Lung (tissue), 11 donors: ENCODE measurements at regions not wholly inside any gene's neighbourhood (a gene's known extent, or its start where the extent isn't known, plus 50 kb on each side); places are given as distances from the start of the nearest gene placed in this dataset.

ENCODE experiments used
- ATAC-seq: fragments of 200-7000 bp; cut with Tn5 transposase; one replicate; pipeline ENCODE4 v1.9.1; 2020; ENCODE audit warnings: moderate number of reproducible peaks; ENCODE audit not compliant: insufficient read depth, low FRiP score
- DNase-seq, 3 donors: peaks; one replicate each; pipeline ENCODE4 v3.0.0-alpha.2; 2013 to 2017
- H3K27ac ChIP-seq, 2 donors: one replicate each; pipeline ENCODE4 v1.5.1; 2013; ENCODE audit warnings: mild to moderate bottlenecking in 2 of 2, moderate library complexity in 2 of 2, control low read depth in 1 of 2, inconsistent platforms in 1 of 2, low read depth in 1 of 2, low read length in 1 of 2
- H3K27me3 ChIP-seq, 3 donors: one replicate each; pipeline ENCODE4 v1.5.1; 2013; ENCODE audit warnings: low read length in 2 of 3; ENCODE audit not compliant: control insufficient read depth in 3 of 3, insufficient read depth in 3 of 3
- H3K36me3 ChIP-seq, 4 donors: one replicate each; pipeline ENCODE4 v1.5.1; 2013; ENCODE audit warnings: low read length in 4 of 4, mild to moderate bottlenecking in 1 of 4, moderate library complexity in 1 of 4; ENCODE audit not compliant: control insufficient read depth in 4 of 4, insufficient read depth in 4 of 4
- H3K4me1 ChIP-seq, 5 donors: one replicate each; pipeline ENCODE4 v1.5.1; 2013; ENCODE audit warnings: low read length in 5 of 5, mild to moderate bottlenecking in 2 of 5, moderate library complexity in 1 of 5; ENCODE audit not compliant: control insufficient read depth in 5 of 5, insufficient read depth in 5 of 5
- H3K4me3 ChIP-seq: one replicate; pipeline ENCODE4 v1.5.1; 2013; ENCODE audit warnings: mild to moderate bottlenecking, control low read depth, moderate library complexity
- H3K9ac ChIP-seq, 2 donors: one replicate each; pipeline ENCODE4 v1.5.1; 2013; ENCODE audit warnings: low read length in 2 of 2, control low read depth in 1 of 2; ENCODE audit not compliant: insufficient read depth in 1 of 2
- H3K9me3 ChIP-seq, 4 donors: one replicate each; pipeline ENCODE4 v1.5.1; 2013; ENCODE audit warnings: low read length in 3 of 4, mild to moderate bottlenecking in 1 of 4, moderate library complexity in 1 of 4; ENCODE audit not compliant: control insufficient read depth in 4 of 4, insufficient read depth in 3 of 4
- CTCF ChIP-seq: IDR thresholded peaks from 2 replicates; pipeline ENCODE4 v1.5.1; 2012; ENCODE audit warnings: mild to moderate bottlenecking; ENCODE audit errors: control extremely low read depth, extremely low read depth
- WGBS, 2 donors: extraction: QIAGEN DNeasy Blood & Tissue Kit; methylation state at CpG; one replicate each; pipeline ENCODE4 v1.1.7; 2013; 5-methylcytosine and 5-hydroxymethylcytosine counted together
- donor health status: control.
- donor health status: control.
- donor health status: Bipolar disorder and iron deficiency.
- donor health status: healthy.
- donor health status: DM: yes; HTN: yes; CAD: no.

- TF ChIP-seq CTCF, result no peak
- peaks cover 0 to 3% (median 0%) of the 10 kb centered on the region in 5 donors for H3K4me1 ChIP-seq
- no peak overlapping the region for H3K9ac ChIP-seq
- H3K4me3 ChIP-seq, result no peak overlapping the region
- H3K9me3 ChIP-seq, result no peaks in the 10 kb centered on the region
- H3K27ac ChIP-seq, result no peak overlapping the region
- DNase-seq (peak in 2 of 3 donors; percentile 22 to 57), ATAC-seq (no peak)
- 65 to 75% methylated on average over 2 of the region's 2 CpGs for WGBS, 2 donors
- no peaks in the 10 kb centered on the region for H3K27me3 ChIP-seq
- no peaks in the 10 kb centered on the region for H3K36me3 ChIP-seq
Measured at GRCh38 chr13:64347664-64348063, 2882.5 kb downstream of the PCDH9 start.

- no peak overlapping the region for H3K27ac ChIP-seq
- H3K27me3 ChIP-seq, result no peaks in the 10 kb centered on the region
- DNase-seq, result no peak
- H3K36me3 ChIP-seq, result no peaks in the 10 kb centered on the region
- no peaks in the 10 kb centered on the region for H3K4me1 ChIP-seq
- no peaks in the 10 kb centered on the region for H3K9me3 ChIP-seq
- H3K4me3 ChIP-seq, result no peak overlapping the region
- WGBS, 2 donors, result 69 to 72% methylated on average over 8 of the region's 8 CpGs
- ATAC-seq, result no peak
- H3K9ac ChIP-seq, result no peak overlapping the region
- TF ChIP-seq CTCF, result no peak
Measured at GRCh38 chr13:64339373-64340063, 2890.6 kb downstream of the PCDH9 start.

GRCh38 chr13:64338671-64339070 lies 2891.5 kb downstream of the PCDH9 start:
- Histone ChIP-seq H3K36me3 (no peaks in the 10 kb centered on the region), H3K9ac (no peak overlapping the region), H3K4me1 (no peaks in the 10 kb centered on the region), H3K27ac (no peak overlapping the region), H3K4me3 (no peak overlapping the region), H3K9me3 (peaks cover 0 to 3% (median 0%) of the 10 kb centered on the region in 4 donors), H3K27me3 (no peaks in the 10 kb centered on the region)
- no peak for ATAC-seq
- DNase-seq, result no peak
- 47 to 58% methylated on average over 1 of the region's 1 CpG for WGBS, 2 donors
- TF ChIP-seq CTCF, result no peak

GRCh38 chr13:64333888-64334287 lies 2896.2 kb downstream of the PCDH9 start:
- no peaks in the 10 kb centered on the region for H3K4me1 ChIP-seq
- TF ChIP-seq CTCF, result no peak
- H3K36me3 ChIP-seq, result no peaks in the 10 kb centered on the region
- H3K27ac ChIP-seq, result no peak overlapping the region
- H3K27me3 ChIP-seq, result no peaks in the 10 kb centered on the region
- no peak for ATAC-seq
- no peak overlapping the region for H3K4me3 ChIP-seq
- DNase-seq, result no peak
- H3K9ac ChIP-seq, result no peak overlapping the region
- H3K9me3 ChIP-seq, result peaks cover 0 to 6% (median 1%) of the 10 kb centered on the region in 4 donors
- 89 to 90% methylated on average over 3 of the region's 3 CpGs for WGBS, 2 donors
